ENCODE measurements at regions not wholly inside any gene's neighbourhood (a gene's known extent, or its start where the extent isn't known, plus 50 kb on each side); places are given as distances from the start of the nearest gene placed in this dataset.

DNA sequence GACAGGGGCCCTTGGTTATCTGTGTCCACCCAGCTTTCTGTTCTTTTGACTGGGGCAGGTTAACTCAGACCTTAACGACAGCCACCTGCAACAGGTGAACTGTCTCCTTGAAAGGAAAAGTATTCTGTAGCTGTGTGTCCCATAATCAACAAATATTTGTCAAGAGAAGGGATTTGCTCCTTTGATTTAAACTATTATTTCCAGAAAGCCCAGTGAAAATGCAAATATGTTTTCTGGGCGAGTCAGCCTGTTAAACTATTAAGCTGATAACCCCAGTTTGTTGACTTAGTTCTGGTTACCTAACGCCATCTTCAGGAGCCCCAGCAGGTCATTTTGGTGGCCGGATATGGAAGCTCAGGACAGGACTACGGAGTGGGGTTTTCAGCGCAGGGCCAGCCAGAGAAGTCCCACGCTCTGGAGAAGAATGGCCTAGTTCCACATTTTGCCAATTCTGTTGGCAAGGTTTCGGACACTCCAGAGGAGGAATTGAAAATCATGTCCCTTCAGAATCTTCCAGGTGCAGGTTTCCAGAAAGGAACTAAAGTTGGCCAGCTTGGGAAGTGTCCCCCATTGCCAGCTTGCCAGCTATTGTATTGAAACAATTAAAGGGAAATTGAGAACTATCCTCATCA lies 54.5 kb downstream of the ADRA2A start:
- TF ChIP-seq CTCF (IDR thresholded peaks at IDR 0.05; ENCODE audit: insufficient read depth, low read length, missing control alignments), result no peak
- no peak for DNase-seq (ENCODE audit: low read depth, low spot score)
- POLR2A ChIA-PET, result no interaction called here
- no peak overlapping the region for H3K4me3 ChIP-seq (ENCODE audit: low read depth, low read length)
- CTCF ChIA-PET, result no interaction called here

DNA sequence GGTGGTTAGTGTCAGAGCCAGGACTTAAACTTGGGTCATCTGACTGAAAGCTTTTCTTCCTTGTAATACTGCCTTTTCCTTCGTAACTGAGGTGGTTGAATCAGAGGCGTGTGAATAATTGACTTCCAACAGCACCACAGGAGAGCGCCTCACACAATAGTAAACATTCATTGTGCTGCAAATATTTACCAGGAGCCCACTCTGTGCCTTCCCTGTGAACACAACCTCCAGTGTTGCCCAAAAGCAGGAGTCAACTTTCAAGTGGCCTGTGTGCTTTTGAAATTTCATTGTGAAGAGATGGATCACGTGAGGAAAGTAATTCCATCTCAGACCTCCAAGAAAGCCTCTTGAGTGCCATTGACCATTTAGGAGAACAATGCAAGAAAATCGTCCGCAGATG lies 60.2 kb downstream of the ADRA2A start:
- ChIA-PET CTCF (no interaction called here), POLR2A (no interaction called here)
- DNase-seq (ENCODE audit: low read depth, low spot score), result no peak
- no peak overlapping the region for H3K4me3 ChIP-seq (ENCODE audit: low read depth, low read length)
- TF ChIP-seq CTCF (IDR thresholded peaks at IDR 0.05; ENCODE audit: insufficient read depth, low read length, missing control alignments), result no peak

GRCh38 chr10:111137587-111137986 lies 60.8 kb downstream of the ADRA2A start:
- no peak for TF ChIP-seq CTCF (IDR thresholded peaks at IDR 0.05; ENCODE audit: insufficient read depth, low read length, missing control alignments)
- DNase-seq (ENCODE audit: low read depth, low spot score), result no peak
- ChIA-PET POLR2A (no interaction called here), CTCF (no interaction called here)
- no peak overlapping the region for H3K4me3 ChIP-seq (ENCODE audit: low read depth, low read length)

- no peak for TF ChIP-seq CTCF (IDR thresholded peaks at IDR 0.05; ENCODE audit: insufficient read depth, low read length, missing control alignments)
- ChIA-PET POLR2A (no interaction called here), CTCF (no interaction called here)
- DNase-seq (ENCODE audit: low read depth, low spot score), result no peak
- H3K4me3 ChIP-seq (ENCODE audit: low read depth, low read length), result no peak overlapping the region
Observed at GRCh38 chr10:111138544-111138943, 61.7 kb downstream of the ADRA2A start.

DNA sequence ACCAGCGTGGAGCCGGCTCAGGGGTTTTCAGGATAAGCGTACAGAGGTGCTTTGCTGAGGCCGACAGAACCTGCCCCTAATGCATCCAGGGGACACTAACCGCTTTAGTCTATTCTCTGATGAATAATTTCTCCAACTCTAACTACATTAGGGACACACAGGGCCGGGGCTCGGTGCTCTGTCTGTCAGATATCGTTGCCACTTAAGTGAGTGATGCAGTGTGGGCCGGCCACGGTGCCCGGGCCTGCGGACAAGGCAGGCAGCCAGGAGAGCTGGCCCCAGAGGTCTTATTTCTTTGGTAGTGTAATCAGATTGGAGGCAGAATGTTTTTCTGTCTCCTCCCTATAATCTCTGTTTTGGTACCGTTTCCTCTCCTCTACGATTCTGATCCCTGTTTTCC lies 62.7 kb downstream of the ADRA2A start:
- no peak for DNase-seq (ENCODE audit: low read depth, low spot score)
- ChIA-PET CTCF (no interaction called here), POLR2A (no interaction called here)
- TF ChIP-seq CTCF (IDR thresholded peaks at IDR 0.05; ENCODE audit: insufficient read depth, low read length, missing control alignments), result no peak
- H3K4me3 ChIP-seq (ENCODE audit: low read depth, low read length), result no peak overlapping the region

GRCh38 chr10:111142092-111142768 lies 65.4 kb downstream of the ADRA2A start:
- no peak overlapping the region for H3K4me3 ChIP-seq (ENCODE audit: low read depth, low read length)
- POLR2A ChIA-PET, result no interaction called here
- no peak for TF ChIP-seq CTCF (IDR thresholded peaks at IDR 0.05; ENCODE audit: insufficient read depth, low read length, missing control alignments)
- DNase-seq (ENCODE audit: low read depth, low spot score), result no peak
- CTCF ChIA-PET, result no interaction called here

Measured in AG04449 (cell line).